ENCODE measurements at regions not wholly inside any gene's neighbourhood (a gene's known extent, or its start where the extent isn't known, plus 50 kb on each side); places are given as distances from the start of the nearest gene placed in this dataset.
A peak's percentile ranks its signal among the peaks of the same experiment; 100 is the strongest.

DNA sequence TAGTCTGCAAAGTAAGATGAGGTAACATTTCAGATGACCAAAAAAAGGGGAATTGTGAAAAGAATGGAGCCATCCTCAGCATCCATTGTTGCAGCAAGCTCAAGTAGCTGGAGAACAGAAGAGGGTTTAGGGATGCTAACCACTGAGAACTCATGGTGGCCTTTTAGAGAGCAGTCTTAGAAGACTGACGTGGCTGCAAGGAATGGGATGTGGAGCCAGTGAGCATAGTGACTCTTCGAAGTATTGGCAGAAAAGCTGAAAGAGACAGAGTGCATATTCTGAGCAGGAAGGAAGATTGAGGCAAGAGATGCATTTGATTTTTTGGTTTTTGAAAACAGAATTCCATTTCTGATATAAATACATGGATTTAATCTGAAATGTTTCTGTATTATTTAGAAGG, 151.2 kb downstream of the UBE2E3 start:
- WGBS, 5 donors: 60 to 70% (median 64%) methylated on average over 2 of the region's 2 CpGs
- intact Hi-C loops (cut with DNase I; ENCODE audit: low total_unique reads): no loop called here
- H3K27me3 ChIP-seq: no peaks in the 10 kb centered on the region
- H3K4me1 ChIP-seq: no peaks in the 10 kb centered on the region
- H3K4me3 ChIP-seq: no peak overlapping the region
- no peak for DNase-seq
- H3K36me3 ChIP-seq: no peaks in the 10 kb centered on the region
- H3K9me3 ChIP-seq: no peaks in the 10 kb centered on the region
- no peak for TF ChIP-seq EP300 (IDR thresholded peaks at IDR 0.05)
- no peak for TF ChIP-seq POLR2AphosphoS5 (IDR thresholded peaks at IDR 0.05)
- TF ChIP-seq, protein P1, sequence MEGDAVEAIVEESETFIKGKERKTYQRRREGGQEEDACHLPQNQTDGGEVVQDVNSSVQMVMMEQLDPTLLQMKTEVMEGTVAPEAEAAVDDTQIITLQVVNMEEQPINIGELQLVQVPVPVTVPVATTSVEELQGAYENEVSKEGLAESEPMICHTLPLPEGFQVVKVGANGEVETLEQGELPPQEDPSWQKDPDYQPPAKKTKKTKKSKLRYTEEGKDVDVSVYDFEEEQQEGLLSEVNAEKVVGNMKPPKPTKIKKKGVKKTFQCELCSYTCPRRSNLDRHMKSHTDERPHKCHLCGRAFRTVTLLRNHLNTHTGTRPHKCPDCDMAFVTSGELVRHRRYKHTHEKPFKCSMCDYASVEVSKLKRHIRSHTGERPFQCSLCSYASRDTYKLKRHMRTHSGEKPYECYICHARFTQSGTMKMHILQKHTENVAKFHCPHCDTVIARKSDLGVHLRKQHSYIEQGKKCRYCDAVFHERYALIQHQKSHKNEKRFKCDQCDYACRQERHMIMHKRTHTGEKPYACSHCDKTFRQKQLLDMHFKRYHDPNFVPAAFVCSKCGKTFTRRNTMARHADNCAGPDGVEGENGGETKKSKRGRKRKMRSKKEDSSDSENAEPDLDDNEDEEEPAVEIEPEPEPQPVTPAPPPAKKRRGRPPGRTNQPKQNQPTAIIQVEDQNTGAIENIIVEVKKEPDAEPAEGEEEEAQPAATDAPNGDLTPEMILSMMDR (IDR thresholded peaks at IDR 0.05): no peak
- TF ChIP-seq POLR2A (IDR thresholded peaks at IDR 0.05): no peak
- H3K27ac ChIP-seq: peak overlapping the region in 1 of 5 donors; percentile 37

DNA sequence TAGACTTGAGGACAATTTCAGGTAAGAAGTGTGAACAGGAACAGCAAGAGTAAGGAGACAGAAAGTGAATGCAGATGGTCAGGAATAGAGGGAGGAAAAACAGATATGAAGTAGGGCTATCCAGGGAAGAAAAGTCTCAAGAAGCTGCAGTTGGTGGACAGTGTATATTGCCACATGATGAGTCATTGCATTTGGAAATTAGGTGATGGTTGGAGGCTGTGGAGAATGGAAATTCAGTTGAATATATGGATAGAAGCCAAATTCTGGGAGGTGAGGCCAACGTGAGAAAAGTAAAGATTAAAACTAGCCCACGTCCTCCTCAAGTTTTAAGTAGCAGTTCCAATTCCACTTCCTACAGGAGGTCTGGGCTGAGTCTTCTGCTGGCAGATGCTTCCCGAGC, 158.4 kb downstream of the UBE2E3 start:
- no peaks in the 10 kb centered on the region for H3K4me1 ChIP-seq
- intact Hi-C loops (cut with DNase I; ENCODE audit: low total_unique reads): no loop called here
- 43 to 66% (median 53%) methylated on average over 3 of the region's 3 CpGs for WGBS, 5 donors
- no peaks in the 10 kb centered on the region for H3K36me3 ChIP-seq
- no peaks in the 10 kb centered on the region for H3K9me3 ChIP-seq
- H3K27me3 ChIP-seq: no peaks in the 10 kb centered on the region
- no peak overlapping the region for H3K4me3 ChIP-seq
- no peak for DNase-seq
- TF ChIP-seq POLR2AphosphoS5 (IDR thresholded peaks at IDR 0.05): no peak
- TF ChIP-seq EP300 (IDR thresholded peaks at IDR 0.05): no peak
- TF ChIP-seq POLR2A (IDR thresholded peaks at IDR 0.05): no peak
- TF ChIP-seq, protein P1 (IDR thresholded peaks at IDR 0.05): no peak
- H3K27ac ChIP-seq: no peak overlapping the region

DNA sequence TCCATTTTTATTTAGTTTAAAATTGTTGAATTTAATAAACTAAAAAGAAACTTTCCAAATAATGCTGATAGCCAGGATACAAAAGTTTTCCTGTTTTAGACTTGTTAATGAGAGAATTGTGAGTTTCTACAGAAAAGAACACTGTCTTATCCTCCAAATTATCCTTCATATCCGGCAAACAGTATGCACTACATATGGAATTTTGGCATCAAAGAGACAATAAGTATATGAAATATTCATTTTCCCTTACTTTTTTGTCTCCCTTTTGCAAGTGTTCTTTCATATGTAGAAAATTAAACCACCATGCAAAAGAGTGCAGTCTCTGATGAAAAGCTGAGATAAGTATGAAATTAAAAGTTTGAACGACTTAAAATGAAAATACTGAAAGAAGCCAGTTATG, 159.4 kb downstream of the UBE2E3 start:
- H3K27ac ChIP-seq: no peak overlapping the region
- no peaks in the 10 kb centered on the region for H3K36me3 ChIP-seq
- WGBS, 5 donors: 68 to 90% (median 73%) methylated on average over 2 of the region's 2 CpGs
- intact Hi-C loops (cut with DNase I; ENCODE audit: low total_unique reads): no loop called here
- H3K9me3 ChIP-seq: no peaks in the 10 kb centered on the region
- DNase-seq: no peak
- no peak overlapping the region for H3K4me3 ChIP-seq
- H3K27me3 ChIP-seq: no peaks in the 10 kb centered on the region
- H3K4me1 ChIP-seq: no peaks in the 10 kb centered on the region
- TF ChIP-seq, protein P1 (IDR thresholded peaks at IDR 0.05): no peak
- TF ChIP-seq POLR2A (IDR thresholded peaks at IDR 0.05): no peak
- no peak for TF ChIP-seq POLR2AphosphoS5 (IDR thresholded peaks at IDR 0.05)
- no peak for TF ChIP-seq EP300 (IDR thresholded peaks at IDR 0.05)

DNA sequence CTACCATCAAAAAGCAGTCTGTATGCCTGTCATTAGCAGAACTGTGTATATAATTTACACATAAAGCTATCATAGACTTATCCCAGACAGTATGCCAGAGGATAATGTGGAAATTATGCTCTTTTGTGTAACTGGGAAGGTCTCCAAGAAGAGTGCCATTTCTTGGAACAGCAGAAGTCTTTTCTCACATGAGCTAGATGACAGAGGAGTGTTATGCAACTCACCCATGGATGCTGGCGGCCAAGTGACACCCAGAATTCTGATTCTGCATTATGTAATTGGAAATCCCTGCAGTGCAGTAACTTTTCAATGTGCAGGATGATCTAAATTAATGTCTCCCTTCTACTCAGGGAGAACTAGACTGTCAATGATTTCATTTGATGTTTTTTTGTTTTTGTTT, 160.0 kb downstream of the UBE2E3 start:
- Histone ChIP-seq H3K27me3 (no peaks in the 10 kb centered on the region), H3K4me1 (no peaks in the 10 kb centered on the region), H3K9me3 (peaks cover 0 to 3% (median 0%) of the 10 kb centered on the region in 4 donors), H3K36me3 (no peaks in the 10 kb centered on the region), H3K27ac (no peak overlapping the region), H3K4me3 (no peak overlapping the region)
- TF ChIP-seq, protein P1 (IDR thresholded peaks at IDR 0.05): no peak
- TF ChIP-seq POLR2AphosphoS5 (IDR thresholded peaks at IDR 0.05) (no peak), EP300 (IDR thresholded peaks at IDR 0.05) (no peak), POLR2A (IDR thresholded peaks at IDR 0.05) (no peak)
- 33 to 62% (median 56%) methylated on average over 1 of the region's 1 CpG for WGBS, 5 donors
- DNase-seq: no peak
- intact Hi-C loops (cut with DNase I; ENCODE audit: low total_unique reads): no loop called here

All from stomach (tissue), 8 donors.